ENCODE measurements at regions not wholly inside any gene's neighbourhood (a gene's known extent, or its start where the extent isn't known, plus 50 kb on each side); places are given as distances from the start of the nearest gene placed in this dataset.

DNA sequence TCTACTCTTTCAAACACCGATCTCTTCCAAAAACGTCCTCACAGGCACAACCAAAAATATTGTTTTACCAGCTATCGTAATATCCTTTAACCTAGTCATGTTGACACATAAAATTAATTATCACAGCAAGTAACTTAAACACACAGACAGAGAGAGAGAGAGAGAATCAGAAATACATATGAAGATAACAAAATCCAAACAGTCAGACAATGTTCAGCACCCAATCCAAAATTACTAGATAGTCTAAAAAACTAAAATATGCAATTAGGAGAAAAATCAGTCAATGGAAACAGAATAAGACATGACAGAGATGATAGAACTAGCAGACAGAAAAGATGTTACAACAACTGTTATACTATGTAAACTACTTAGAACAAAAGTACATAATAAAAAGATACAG is 537.7 kb downstream of the LMO4 start:
- H3K4me1 Mint-ChIP-seq, result peaks cover 42% of the 10 kb centered on the region
- no peak for DNase-seq (ENCODE audit: low spot score)
- H3K36me3 Mint-ChIP-seq, result peaks cover 23% of the 10 kb centered on the region
- no peak overlapping the region for H3K4me3 Mint-ChIP-seq
- H3K27me3 Mint-ChIP-seq (ENCODE audit: low read depth), result peaks cover 3% of the 10 kb centered on the region; the same call in 1 of the 2 replicates
- TF ChIP-seq GABPB1 (CRISPR knock-in tag; IDR thresholded peaks at IDR 0.05) (no peak), CDX4 (CRISPR knock-in tag; IDR thresholded peaks at IDR 0.05; ENCODE audit: borderline replicate concordance) (no peak), CREM (CRISPR knock-in tag; IDR thresholded peaks at IDR 0.05) (no peak), SMAD4 (CRISPR knock-in tag; IDR thresholded peaks at IDR 0.05) (no peak), KAT7 (CRISPR knock-in tag; IDR thresholded peaks at IDR 0.05; ENCODE audit: borderline replicate concordance) (no peak), ATF1 (CRISPR knock-in tag; IDR thresholded peaks at IDR 0.05) (no peak), MAX (CRISPR knock-in tag; IDR thresholded peaks at IDR 0.05) (no peak), FOXJ3 (CRISPR knock-in tag; IDR thresholded peaks at IDR 0.05; ENCODE audit: borderline replicate concordance) (no peak), CTCF (IDR thresholded peaks at IDR 0.05) (no peak)
- TF ChIP-seq, protein P1, sequence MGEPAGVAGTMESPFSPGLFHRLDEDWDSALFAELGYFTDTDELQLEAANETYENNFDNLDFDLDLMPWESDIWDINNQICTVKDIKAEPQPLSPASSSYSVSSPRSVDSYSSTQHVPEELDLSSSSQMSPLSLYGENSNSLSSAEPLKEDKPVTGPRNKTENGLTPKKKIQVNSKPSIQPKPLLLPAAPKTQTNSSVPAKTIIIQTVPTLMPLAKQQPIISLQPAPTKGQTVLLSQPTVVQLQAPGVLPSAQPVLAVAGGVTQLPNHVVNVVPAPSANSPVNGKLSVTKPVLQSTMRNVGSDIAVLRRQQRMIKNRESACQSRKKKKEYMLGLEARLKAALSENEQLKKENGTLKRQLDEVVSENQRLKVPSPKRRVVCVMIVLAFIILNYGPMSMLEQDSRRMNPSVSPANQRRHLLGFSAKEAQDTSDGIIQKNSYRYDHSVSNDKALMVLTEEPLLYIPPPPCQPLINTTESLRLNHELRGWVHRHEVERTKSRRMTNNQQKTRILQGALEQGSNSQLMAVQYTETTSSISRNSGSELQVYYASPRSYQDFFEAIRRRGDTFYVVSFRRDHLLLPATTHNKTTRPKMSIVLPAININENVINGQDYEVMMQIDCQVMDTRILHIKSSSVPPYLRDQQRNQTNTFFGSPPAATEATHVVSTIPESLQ (CRISPR knock-in tag; IDR thresholded peaks at IDR 0.05), result no peak
- TF ChIP-seq, protein P2, sequence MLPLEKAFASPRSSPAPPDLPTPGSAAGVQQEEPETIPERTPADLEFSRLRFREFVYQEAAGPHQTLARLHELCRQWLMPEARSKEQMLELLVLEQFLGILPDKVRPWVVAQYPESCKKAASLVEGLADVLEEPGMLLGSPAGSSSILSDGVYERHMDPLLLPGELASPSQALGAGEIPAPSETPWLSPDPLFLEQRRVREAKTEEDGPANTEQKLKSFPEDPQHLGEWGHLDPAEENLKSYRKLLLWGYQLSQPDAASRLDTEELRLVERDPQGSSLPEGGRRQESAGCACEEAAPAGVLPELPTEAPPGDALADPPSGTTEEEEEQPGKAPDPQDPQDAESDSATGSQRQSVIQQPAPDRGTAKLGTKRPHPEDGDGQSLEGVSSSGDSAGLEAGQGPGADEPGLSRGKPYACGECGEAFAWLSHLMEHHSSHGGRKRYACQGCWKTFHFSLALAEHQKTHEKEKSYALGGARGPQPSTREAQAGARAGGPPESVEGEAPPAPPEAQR (CRISPR knock-in tag; IDR thresholded peaks at IDR 0.05), result no peak
- peaks cover 29% of the 10 kb centered on the region for H3K9me3 Mint-ChIP-seq
- ChIA-PET CTCF (no interaction called here), POLR2A (no interaction called here)
- H3K27ac Mint-ChIP-seq, result no peak overlapping the region
- no peak for ATAC-seq

- POLR2A ChIA-PET, result no interaction called here
- H3K4me3 Mint-ChIP-seq, result no peak overlapping the region
- peaks cover 29% of the 10 kb centered on the region for H3K9me3 Mint-ChIP-seq
- CTCF ChIA-PET, result no interaction called here
- peaks cover 39% of the 10 kb centered on the region for H3K4me1 Mint-ChIP-seq
- peaks cover 23% of the 10 kb centered on the region for H3K36me3 Mint-ChIP-seq
- H3K27ac Mint-ChIP-seq, result no peak overlapping the region
- TF ChIP-seq ZNF121 (CRISPR knock-in tag; IDR thresholded peaks at IDR 0.05) (no peak), JUN (CRISPR knock-in tag; IDR thresholded peaks at IDR 0.05) (no peak)
- DNase-seq (ENCODE audit: low spot score) (no peak), ATAC-seq (no peak)
- peaks cover 3% of the 10 kb centered on the region; the same call in 1 of the 2 replicates for H3K27me3 Mint-ChIP-seq (ENCODE audit: low read depth)
Measured at GRCh38 chr1:87867626-87868025, 538.9 kb downstream of the LMO4 start.

DNA sequence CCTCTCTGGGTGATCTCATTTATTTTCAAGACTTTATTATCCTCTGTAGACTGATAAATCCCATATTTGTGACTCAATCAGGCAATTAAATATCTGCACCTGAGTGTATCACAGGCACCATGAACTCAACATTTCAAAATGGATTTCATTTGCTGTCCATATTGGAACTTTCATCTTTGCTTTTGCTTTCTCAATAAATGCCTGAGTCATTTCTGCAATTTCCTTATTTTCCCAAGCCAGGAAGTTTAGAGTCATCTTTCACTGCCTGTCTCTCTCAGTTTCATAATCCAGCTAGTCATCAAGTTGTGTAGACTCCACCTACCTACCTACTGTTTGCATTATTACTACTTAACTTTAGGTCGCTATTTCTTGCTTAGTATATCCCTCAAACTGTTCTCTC is 540.9 kb downstream of the LMO4 start:
- TF ChIP-seq KAT7 (CRISPR knock-in tag; IDR thresholded peaks at IDR 0.05; ENCODE audit: borderline replicate concordance) (no peak), ZBTB43 (CRISPR knock-in tag; IDR thresholded peaks at IDR 0.05) (no peak), SOX15 (CRISPR knock-in tag; IDR thresholded peaks at IDR 0.05) (no peak), CBFB (CRISPR knock-in tag; IDR thresholded peaks at IDR 0.05; ENCODE audit: low read depth) (no peak)
- Mint-ChIP-seq H3K9me3 (peaks cover 29% of the 10 kb centered on the region), H3K4me3 (no peak overlapping the region), H3K27me3 (ENCODE audit: low read depth) (peaks cover 3% of the 10 kb centered on the region; the same call in 1 of the 2 replicates), H3K27ac (no peak overlapping the region), H3K4me1 (peaks cover 25% of the 10 kb centered on the region), H3K36me3 (peaks cover 23% of the 10 kb centered on the region)
- DNase-seq (ENCODE audit: low spot score), result no peak
- POLR2A ChIA-PET, result no interaction called here
- CTCF ChIA-PET, result no interaction called here
- ATAC-seq, result no peak
